GM12873 (cell line): ENCODE measurements at regions not wholly inside any gene's neighbourhood (a gene's known extent, or its start where the extent isn't known, plus 50 kb on each side); places are given as distances from the start of the nearest gene placed in this dataset.

Source experiments
- TF ChIP-seq, protein P1 (sequence below): IDR thresholded peaks from 2 replicates; pipeline ENCODE4 v1.5.1; 2012; ENCODE audit warnings: low read depth, mild to moderate bottlenecking, moderate library complexity, low read length, control low read depth; ENCODE audit not compliant: insufficient read depth; ENCODE audit errors: missing control alignments

DNA sequence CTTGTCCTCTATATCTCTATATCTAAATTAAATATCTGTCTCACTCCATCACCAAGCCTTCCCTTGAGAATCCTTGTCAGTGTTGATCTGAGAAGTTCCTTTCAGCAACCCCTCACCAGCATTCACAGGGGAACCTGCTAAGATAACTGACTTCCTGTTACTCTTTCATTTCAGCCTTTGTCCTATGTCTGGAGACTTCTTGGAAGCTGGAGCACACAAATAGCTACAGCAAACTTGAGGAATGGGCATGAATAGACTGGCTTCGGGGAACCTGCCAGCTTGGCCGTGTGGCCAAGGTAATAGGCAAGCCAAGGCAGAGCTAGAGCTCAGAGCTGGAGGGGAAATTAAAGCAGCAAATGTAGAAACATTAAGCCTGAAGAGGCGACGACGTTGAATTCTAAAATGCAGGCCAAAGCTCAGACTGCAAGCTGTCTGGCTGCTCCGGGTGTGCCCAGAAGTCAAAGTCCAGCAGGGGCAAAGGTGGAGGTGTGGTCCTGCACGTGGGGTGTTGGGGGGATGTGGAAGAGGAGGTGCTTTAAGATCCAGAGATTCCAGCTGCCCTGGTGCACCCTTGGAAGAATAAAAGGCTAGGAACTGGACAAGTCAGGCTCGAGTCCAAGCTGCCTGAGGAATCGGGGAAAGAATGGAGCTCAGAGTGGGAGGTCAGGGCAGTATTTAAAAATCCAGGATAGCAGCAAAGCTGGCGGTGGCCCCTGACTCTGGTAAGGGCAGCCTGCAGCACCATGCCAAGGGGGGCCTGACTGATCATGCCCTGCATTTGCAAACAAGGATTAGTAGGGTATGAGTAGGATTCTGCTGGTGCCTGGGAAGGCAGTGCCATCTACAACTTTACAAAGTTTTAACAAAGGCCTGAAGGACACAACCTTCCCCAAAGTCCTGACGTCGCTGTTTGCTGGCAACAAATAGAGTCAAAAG lies 185.0 kb upstream of the SGK1 start:
- TF ChIP-seq, protein P1, sequence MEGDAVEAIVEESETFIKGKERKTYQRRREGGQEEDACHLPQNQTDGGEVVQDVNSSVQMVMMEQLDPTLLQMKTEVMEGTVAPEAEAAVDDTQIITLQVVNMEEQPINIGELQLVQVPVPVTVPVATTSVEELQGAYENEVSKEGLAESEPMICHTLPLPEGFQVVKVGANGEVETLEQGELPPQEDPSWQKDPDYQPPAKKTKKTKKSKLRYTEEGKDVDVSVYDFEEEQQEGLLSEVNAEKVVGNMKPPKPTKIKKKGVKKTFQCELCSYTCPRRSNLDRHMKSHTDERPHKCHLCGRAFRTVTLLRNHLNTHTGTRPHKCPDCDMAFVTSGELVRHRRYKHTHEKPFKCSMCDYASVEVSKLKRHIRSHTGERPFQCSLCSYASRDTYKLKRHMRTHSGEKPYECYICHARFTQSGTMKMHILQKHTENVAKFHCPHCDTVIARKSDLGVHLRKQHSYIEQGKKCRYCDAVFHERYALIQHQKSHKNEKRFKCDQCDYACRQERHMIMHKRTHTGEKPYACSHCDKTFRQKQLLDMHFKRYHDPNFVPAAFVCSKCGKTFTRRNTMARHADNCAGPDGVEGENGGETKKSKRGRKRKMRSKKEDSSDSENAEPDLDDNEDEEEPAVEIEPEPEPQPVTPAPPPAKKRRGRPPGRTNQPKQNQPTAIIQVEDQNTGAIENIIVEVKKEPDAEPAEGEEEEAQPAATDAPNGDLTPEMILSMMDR = no peak

DNA sequence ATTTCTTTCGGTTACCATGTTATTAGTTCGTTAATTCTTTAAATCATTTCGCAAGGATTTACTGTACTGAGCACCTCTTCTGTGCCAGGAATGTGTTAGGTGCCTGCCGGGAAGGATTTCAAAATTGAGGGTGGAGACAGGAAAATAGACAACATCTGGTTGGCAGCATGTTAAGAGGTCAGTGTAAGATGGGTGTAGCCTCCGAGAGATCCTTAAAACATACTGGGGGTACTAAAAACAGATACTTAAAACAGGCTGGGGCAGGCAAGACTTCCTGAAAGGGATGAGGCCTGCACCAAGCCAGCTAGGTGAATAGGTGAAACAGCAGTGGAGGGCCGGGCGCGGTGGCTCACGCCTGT lies 178.0 kb upstream of the SGK1 start:
- TF ChIP-seq, protein P1 = no peak

DNA sequence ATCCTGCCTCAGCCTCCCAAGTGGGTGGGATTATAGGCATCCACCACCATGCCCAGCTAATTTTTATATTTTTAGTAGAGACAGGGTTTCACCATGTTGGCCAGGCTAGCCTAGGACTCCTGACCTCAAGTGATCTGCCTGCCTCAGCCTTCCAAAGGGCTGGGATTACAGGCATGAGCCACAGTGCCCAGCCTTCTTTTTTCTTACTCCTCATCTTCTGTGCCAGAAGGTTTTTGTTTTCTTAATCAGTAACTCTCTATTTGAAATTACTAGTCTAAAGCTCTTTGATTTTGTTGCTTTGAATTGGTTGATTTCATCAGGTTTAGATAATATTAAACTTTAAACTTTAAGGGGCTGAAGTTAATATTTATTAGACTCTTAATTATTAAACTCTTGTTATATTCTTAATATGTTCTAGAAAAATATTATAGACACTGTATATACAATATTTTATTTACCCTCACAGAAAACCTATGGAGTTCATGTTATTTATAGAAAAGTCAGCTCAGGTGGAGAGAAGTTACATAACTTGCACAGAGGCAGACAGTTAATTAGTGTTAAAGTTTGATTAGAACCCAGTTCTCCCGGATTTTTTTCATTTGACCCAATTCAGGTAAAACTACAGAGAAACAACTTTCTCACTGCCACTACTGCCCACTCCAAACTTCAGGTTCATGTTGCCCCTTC lies 177.4 kb upstream of the SGK1 start:
- TF ChIP-seq, protein P1 = no peak

DNA sequence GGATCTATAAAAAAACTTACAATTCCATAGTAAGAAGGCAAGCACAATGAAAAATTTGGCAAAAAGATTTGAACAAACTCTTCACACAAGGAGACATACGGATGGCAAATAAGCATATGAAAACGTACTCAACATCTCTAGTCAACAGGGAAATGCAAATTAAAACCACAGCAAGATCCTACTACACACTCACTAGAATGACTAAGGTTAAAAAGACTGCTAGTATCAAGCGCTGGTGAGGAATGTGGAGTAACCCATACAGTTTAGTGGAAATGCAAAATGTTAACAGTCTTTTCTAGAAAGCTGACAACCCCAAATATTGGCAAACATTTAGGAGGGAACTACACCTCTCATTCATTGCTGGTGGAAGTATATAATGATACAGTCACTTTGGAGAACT lies 175.9 kb upstream of the SGK1 start:
- TF ChIP-seq, protein P1 = no peak

DNA sequence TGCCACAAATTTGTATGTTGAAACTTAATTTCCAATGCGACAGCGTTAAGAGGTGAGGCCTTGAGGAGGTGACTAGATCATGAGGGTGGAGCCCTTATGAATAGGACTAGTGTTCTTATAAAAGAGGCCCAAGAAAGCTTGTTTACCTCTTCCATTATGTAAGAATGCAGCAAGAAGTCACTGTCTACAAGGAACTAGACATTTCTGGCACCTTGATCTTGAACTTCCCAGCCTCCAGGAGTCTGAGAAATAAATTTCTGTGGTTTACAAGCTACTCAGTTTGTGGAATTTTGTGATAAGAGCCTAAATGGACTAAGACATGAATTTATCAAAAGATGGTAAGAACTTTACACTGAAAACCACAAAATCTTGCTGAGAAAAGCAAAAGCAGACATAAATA lies 173.6 kb upstream of the SGK1 start:
- TF ChIP-seq, protein P1 = no peak

DNA sequence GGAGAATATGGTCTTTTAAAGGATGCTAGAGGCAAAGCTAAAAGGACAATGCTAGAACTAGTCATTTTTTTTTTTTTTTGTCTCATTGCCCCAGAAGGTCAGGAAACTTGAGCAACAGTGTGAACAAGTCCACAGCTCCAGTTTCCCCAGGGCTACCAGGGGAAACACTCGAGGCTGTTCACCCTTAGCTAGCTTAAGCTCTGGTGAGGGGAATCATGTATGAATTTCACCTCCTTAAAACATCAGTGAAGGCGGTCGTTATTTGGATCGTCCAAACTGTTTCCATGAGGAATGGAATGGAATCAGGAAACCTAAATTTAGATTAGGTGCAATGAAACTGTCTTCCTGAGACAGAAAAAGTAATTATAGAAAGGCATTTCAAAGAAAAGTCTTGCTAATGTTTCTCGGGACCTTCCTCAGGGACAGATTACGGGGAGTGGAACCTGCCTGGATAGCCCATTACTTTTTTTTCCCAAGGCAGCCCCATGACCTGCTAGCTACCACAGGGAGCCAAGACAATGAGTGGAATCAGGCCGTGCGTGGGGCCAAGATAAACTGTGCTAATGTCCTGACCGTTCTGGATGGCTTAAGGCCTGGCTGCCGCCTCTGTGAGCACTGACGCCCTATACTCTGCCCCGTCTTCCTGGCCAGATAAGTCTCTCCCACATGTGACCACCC lies 164.8 kb upstream of the SGK1 start:
- TF ChIP-seq, protein P1 = no peak

DNA sequence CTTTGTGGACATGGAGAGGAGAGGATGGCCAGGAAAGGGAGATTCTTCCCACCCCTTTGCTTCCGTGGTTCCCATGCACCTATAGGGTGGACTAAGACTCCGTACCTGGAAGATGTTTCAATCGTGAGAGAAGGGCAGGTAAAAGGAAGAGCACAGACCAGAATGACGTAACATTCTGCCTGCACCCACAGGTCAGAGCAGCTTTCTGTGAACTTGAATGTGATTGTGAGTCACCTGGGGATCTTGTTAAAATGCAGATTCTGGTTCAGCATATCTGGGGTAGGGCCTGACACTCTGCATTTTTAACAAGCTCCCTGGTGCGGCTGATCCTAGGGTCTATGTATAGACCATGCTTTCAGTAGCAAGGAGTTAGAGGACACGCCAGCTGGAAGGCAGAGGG lies 164.1 kb upstream of the SGK1 start:
- TF ChIP-seq, protein P1 = no peak
